ENCODE measurements at regions not wholly inside any gene's neighbourhood (a gene's known extent, or its start where the extent isn't known, plus 50 kb on each side); places are given as distances from the start of the nearest gene placed in this dataset.

GRCh38 chr9:129346046-129346445, 168.0 kb upstream of the IER5L start:
- Histone ChIP-seq H3K9me3 (ENCODE audit: severe bottlenecking) (no peaks in the 10 kb centered on the region), H3K4me3 (ENCODE audit: severe bottlenecking) (no peak overlapping the region), H3K4me1 (ENCODE audit: insufficient read depth, poor library complexity, severe bottlenecking) (no peaks in the 10 kb centered on the region), H3K27me3 (ENCODE audit: insufficient read depth, poor library complexity, severe bottlenecking) (no peaks in the 10 kb centered on the region), H3K27ac (ENCODE audit: poor library complexity, severe bottlenecking) (no peak overlapping the region), H3K36me3 (ENCODE audit: low read depth) (peaks cover 18% of the 10 kb centered on the region)
- ATAC-seq (ENCODE audit: low read depth) (no peak), DNase-seq (ENCODE audit: low spot score) (no peak)
- TF ChIP-seq, protein P1, sequence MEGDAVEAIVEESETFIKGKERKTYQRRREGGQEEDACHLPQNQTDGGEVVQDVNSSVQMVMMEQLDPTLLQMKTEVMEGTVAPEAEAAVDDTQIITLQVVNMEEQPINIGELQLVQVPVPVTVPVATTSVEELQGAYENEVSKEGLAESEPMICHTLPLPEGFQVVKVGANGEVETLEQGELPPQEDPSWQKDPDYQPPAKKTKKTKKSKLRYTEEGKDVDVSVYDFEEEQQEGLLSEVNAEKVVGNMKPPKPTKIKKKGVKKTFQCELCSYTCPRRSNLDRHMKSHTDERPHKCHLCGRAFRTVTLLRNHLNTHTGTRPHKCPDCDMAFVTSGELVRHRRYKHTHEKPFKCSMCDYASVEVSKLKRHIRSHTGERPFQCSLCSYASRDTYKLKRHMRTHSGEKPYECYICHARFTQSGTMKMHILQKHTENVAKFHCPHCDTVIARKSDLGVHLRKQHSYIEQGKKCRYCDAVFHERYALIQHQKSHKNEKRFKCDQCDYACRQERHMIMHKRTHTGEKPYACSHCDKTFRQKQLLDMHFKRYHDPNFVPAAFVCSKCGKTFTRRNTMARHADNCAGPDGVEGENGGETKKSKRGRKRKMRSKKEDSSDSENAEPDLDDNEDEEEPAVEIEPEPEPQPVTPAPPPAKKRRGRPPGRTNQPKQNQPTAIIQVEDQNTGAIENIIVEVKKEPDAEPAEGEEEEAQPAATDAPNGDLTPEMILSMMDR (IDR thresholded peaks at IDR 0.05; ENCODE audit: poor library complexity, severe bottlenecking): no peak

DNA sequence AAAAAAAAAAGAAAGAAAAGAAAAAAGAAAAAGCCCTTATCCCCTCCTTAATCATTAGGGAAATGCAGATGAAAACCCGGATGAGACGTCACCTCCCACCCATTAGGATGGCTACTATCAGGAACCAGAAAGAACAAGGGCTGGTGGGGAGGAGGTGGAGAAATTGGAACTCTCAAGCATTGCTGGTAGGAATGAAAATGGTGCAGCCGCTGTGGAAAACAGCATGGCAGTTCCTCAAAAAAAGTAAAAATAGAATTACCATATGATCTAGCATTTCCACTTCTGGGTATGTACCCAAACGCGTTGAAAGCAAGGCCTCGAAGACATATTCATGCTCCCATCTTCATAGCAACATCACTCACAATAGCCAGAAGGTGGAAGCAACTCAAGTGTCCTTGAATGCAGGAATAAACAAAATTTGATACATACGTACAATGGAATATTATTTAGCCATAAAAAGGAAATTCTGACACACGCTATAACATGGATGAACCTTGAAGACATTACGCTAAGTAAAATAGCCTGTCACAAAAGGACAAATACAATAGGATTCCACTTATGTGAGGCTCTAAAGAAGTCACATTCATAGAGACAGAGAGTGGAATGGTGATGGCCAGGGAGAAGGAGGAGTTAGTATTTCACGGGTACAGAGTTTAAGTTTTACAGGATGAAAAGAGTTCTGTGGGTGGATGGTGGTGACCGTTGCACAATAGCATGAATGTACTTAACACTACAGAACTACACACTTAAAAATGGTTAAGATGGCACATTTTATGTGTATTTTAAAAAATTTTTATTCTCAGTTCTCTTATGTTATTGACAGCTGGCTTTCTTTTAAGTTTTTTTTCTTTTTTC, 166.8 kb upstream of the IER5L start:
- H3K4me3 ChIP-seq (ENCODE audit: severe bottlenecking): no peak overlapping the region
- ATAC-seq (ENCODE audit: low read depth) (no peak), DNase-seq (ENCODE audit: low spot score) (no peak)
- H3K27me3 ChIP-seq (ENCODE audit: insufficient read depth, poor library complexity, severe bottlenecking): no peaks in the 10 kb centered on the region
- no peaks in the 10 kb centered on the region for H3K4me1 ChIP-seq (ENCODE audit: insufficient read depth, poor library complexity, severe bottlenecking)
- TF ChIP-seq, protein P1 (IDR thresholded peaks at IDR 0.05; ENCODE audit: poor library complexity, severe bottlenecking): no peak
- H3K9me3 ChIP-seq (ENCODE audit: severe bottlenecking): no peaks in the 10 kb centered on the region
- H3K36me3 ChIP-seq (ENCODE audit: low read depth): peaks cover 24% of the 10 kb centered on the region
- no peak overlapping the region for H3K27ac ChIP-seq (ENCODE audit: poor library complexity, severe bottlenecking)

DNA sequence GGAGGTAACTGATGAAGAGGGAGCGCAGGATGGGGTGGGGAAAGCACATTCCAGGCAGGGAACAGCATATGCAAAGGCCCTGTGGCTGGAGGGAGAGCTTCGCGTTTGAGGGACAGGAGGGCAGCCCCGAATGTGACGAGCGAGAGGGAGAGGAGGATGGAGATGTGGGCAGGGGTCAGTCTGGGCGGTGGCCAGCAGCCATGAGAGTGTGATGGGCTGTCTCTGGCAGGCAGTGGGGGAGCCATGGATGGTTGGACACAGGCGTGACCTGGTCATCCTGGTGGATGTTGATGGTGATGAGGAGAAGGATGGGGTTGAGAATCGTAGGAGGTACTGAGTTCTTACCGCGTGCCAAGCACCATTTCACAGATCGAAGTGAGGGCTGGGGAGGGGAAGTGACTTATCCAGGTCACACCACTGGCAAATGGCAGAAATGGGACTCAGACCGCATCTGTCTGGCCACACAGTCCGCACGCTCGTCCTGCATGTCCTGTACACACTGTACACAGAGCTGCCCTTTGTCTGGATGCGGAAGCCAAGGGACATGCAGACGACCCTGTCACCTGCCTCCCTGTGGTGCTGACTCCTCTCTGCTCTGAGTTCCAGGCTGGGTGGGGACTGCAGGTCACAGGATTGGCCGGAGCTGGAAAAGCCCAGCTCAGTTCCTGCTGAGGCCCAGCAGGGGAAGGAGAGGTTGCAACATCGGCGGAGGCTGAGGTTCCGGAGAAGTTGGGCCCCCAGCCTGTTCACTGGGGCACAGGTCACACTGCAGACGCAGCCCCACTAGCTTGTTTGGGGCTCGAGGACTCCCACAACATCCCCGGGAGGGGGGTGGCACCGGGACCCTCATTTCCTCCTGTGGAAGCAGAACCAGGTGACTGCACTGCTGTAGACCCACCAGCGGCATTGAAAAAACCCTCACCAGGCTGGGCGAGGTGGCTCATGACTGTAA, 165.6 kb upstream of the IER5L start:
- Histone ChIP-seq H3K36me3 (ENCODE audit: low read depth) (peaks cover 35% of the 10 kb centered on the region), H3K27ac (ENCODE audit: poor library complexity, severe bottlenecking) (no peak overlapping the region), H3K4me1 (ENCODE audit: insufficient read depth, poor library complexity, severe bottlenecking) (no peaks in the 10 kb centered on the region), H3K27me3 (ENCODE audit: insufficient read depth, poor library complexity, severe bottlenecking) (no peaks in the 10 kb centered on the region), H3K9me3 (ENCODE audit: severe bottlenecking) (peaks cover 2% of the 10 kb centered on the region), H3K4me3 (ENCODE audit: severe bottlenecking) (no peak overlapping the region)
- DNase-seq (ENCODE audit: low spot score) (no peak), ATAC-seq (ENCODE audit: low read depth) (no peak)
- TF ChIP-seq, protein P1 (IDR thresholded peaks at IDR 0.05; ENCODE audit: poor library complexity, severe bottlenecking): no peak

DNA sequence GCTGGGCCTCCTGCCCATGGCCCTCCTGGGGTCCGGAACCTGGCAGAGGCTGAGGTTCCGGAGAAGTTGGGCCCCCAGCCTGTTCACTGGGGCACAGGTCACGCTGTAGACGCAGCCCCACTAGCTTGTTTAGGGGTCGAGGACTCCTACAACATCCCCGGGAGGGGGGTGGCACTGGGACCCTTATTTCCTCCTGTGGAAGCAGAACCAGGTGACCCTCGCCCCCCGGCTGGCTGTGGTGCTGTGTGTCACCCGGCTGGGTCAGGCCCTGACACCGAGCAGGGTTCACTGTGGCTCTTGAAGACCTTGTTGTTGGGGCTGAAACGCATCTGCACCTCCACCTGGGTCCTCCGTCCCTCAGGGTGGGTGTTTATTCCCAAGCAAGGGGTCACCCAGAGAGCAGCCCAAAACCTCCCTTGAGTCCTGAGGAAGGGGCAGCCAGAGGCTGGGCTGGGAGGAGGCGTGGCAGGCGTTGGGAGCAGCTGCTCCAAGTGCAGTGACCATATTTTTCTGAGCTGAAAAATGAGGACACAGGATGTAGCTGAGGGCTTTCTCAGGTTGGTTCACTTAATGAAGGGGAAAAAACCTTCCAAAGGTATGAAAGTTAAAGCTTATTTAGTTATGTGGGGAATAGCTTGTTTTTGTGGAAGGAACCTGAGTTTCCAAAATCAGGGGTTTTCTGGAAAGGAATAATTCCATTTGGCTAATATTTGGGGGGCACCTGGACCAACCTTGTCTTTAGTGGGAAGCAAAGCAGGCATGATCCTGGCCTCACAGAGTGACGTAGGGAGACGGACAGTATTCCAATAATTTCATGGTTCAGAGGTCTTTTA, 164.7 kb upstream of the IER5L start:
- H3K4me3 ChIP-seq (ENCODE audit: severe bottlenecking): no peak overlapping the region
- no peaks in the 10 kb centered on the region for H3K27me3 ChIP-seq (ENCODE audit: insufficient read depth, poor library complexity, severe bottlenecking)
- H3K9me3 ChIP-seq (ENCODE audit: severe bottlenecking): peaks cover 2% of the 10 kb centered on the region
- peaks cover 38% of the 10 kb centered on the region for H3K36me3 ChIP-seq (ENCODE audit: low read depth)
- DNase-seq (ENCODE audit: low spot score): no peak
- H3K27ac ChIP-seq (ENCODE audit: poor library complexity, severe bottlenecking): no peak overlapping the region
- ATAC-seq (ENCODE audit: low read depth): no peak
- no peaks in the 10 kb centered on the region for H3K4me1 ChIP-seq (ENCODE audit: insufficient read depth, poor library complexity, severe bottlenecking)
- TF ChIP-seq, protein P1 (IDR thresholded peaks at IDR 0.05; ENCODE audit: poor library complexity, severe bottlenecking): no peak

Data from RWPE2 (cell line).